Osteoblast (primary cell): ENCODE measurements at regions not wholly inside any gene's neighbourhood (a gene's known extent, or its start where the extent isn't known, plus 50 kb on each side); places are given as distances from the start of the nearest gene placed in this dataset.

Experiments
- DNase-seq: peaks from one replicate; pipeline ENCODE4 v3.0.0; 2011; ENCODE audit warnings: low spot score, mixed read lengths; ENCODE audit not compliant: insufficient read length; ENCODE audit errors: missing footprints
- H2AFZ ChIP-seq: 2 replicates; pipeline ENCODE4 v1.6.0; 2011; ENCODE audit warnings: mild to moderate bottlenecking, low read length
- H3K27ac ChIP-seq: 2 replicates; pipeline ENCODE4 v1.5.1; 2011; ENCODE audit warnings: mild to moderate bottlenecking, low read depth, low read length, moderate library complexity
- H3K27me3 ChIP-seq: 2 replicates; pipeline ENCODE4 v1.6.0; 2012; ENCODE audit warnings: mild to moderate bottlenecking, control low read depth, inconsistent platforms, low read length, moderate library complexity; ENCODE audit not compliant: insufficient read depth
- H3K36me3 ChIP-seq: 2 replicates; pipeline ENCODE4 v1.5.1; 2011; ENCODE audit warnings: mild to moderate bottlenecking, low read length, control low read depth, moderate library complexity; ENCODE audit not compliant: insufficient read depth
- H3K4me1 ChIP-seq: 2 replicates; pipeline ENCODE4 v1.5.1; 2011; ENCODE audit warnings: mild to moderate bottlenecking, low read length, control low read depth, moderate library complexity; ENCODE audit not compliant: insufficient read depth
- H3K4me2 ChIP-seq: 2 replicates; pipeline ENCODE4 v1.6.0; 2011; ENCODE audit warnings: mild to moderate bottlenecking, low read length; ENCODE audit not compliant: insufficient read depth
- H3K4me3 ChIP-seq: fragments of 200-600 bp; sonication (generic); 3 replicates; pipeline ENCODE4 v1.5.1; 2012; ENCODE audit warnings: mild to moderate bottlenecking, low read length, inconsistent platforms; ENCODE audit not compliant: insufficient read depth
- H3K79me2 ChIP-seq: 2 replicates; pipeline ENCODE4 v1.6.0; 2012; ENCODE audit warnings: mild to moderate bottlenecking, low read length, control low read depth, inconsistent platforms; ENCODE audit not compliant: insufficient read depth
- H3K9me3 ChIP-seq: 2 replicates; pipeline ENCODE4 v1.5.1; 2011; ENCODE audit warnings: low read depth, low read length, control low read depth
- H4K20me1 ChIP-seq: 2 replicates; pipeline ENCODE4 v1.6.0; 2012; ENCODE audit warnings: mild to moderate bottlenecking, low read length, control low read depth; ENCODE audit not compliant: insufficient read depth
- CTCF ChIP-seq: IDR thresholded peaks from 2 replicates; pipeline ENCODE4 v1.5.1; 2011; ENCODE audit warnings: mild to moderate bottlenecking, low read depth, low read length, moderate library complexity; ENCODE audit errors: extremely low read depth

GRCh38 chr4:164482758-164483157, 271.2 kb upstream of the SMIM31 start:
- Histone ChIP-seq H3K36me3 (no peaks in the 10 kb centered on the region), H3K27me3 (no peaks in the 10 kb centered on the region), H3K79me2 (no peaks in the 10 kb centered on the region), H3K4me3 (no peak overlapping the region), H2AFZ (no peak overlapping the region), H3K4me1 (no peaks in the 10 kb centered on the region), H3K4me2 (no peak overlapping the region), H3K27ac (no peak overlapping the region), H4K20me1 (no peaks in the 10 kb centered on the region), H3K9me3 (no peaks in the 10 kb centered on the region)
- DNase-seq = no peak
- TF ChIP-seq CTCF = no peak

- no peak overlapping the region for H3K27ac ChIP-seq
- H3K9me3 ChIP-seq = no peaks in the 10 kb centered on the region
- no peak overlapping the region for H3K4me2 ChIP-seq
- no peak for DNase-seq
- TF ChIP-seq CTCF = no peak
- no peak overlapping the region for H2AFZ ChIP-seq
- H3K4me1 ChIP-seq = no peaks in the 10 kb centered on the region
- no peaks in the 10 kb centered on the region for H3K27me3 ChIP-seq
- no peaks in the 10 kb centered on the region for H3K36me3 ChIP-seq
- H3K79me2 ChIP-seq = no peaks in the 10 kb centered on the region
- H3K4me3 ChIP-seq = no peak overlapping the region
- H4K20me1 ChIP-seq = no peaks in the 10 kb centered on the region
Observed at GRCh38 chr4:164483711-164484110, 270.2 kb upstream of the SMIM31 start.

GRCh38 chr4:164484551-164484950, 269.4 kb upstream of the SMIM31 start:
- H3K27ac ChIP-seq = no peak overlapping the region
- DNase-seq = no peak

GRCh38 chr4:164485136-164485535, 268.8 kb upstream of the SMIM31 start:
- no peak overlapping the region for H3K27ac ChIP-seq
- no peak overlapping the region for H2AFZ ChIP-seq
- H4K20me1 ChIP-seq = no peaks in the 10 kb centered on the region
- H3K36me3 ChIP-seq = no peaks in the 10 kb centered on the region
- H3K9me3 ChIP-seq = no peaks in the 10 kb centered on the region
- no peaks in the 10 kb centered on the region for H3K4me1 ChIP-seq
- H3K4me3 ChIP-seq = no peak overlapping the region
- DNase-seq = no peak
- no peaks in the 10 kb centered on the region for H3K79me2 ChIP-seq
- H3K4me2 ChIP-seq = no peak overlapping the region
- H3K27me3 ChIP-seq = no peaks in the 10 kb centered on the region
- no peak for TF ChIP-seq CTCF

More at GRCh38 chr4:164484551-164484950, 269.4 kb upstream of the SMIM31 start:
- H3K9me3 ChIP-seq = no peaks in the 10 kb centered on the region
- H4K20me1 ChIP-seq = no peaks in the 10 kb centered on the region
- H3K4me2 ChIP-seq = no peak overlapping the region
- H3K27me3 ChIP-seq = no peaks in the 10 kb centered on the region
- no peaks in the 10 kb centered on the region for H3K79me2 ChIP-seq
- H3K4me1 ChIP-seq = no peaks in the 10 kb centered on the region
- H3K4me3 ChIP-seq = no peak overlapping the region
- no peaks in the 10 kb centered on the region for H3K36me3 ChIP-seq
- H2AFZ ChIP-seq = no peak overlapping the region
- TF ChIP-seq CTCF = no peak
